GM12878 (cell line): ENCODE measurements at regions not wholly inside any gene's neighbourhood (a gene's known extent, or its start where the extent isn't known, plus 50 kb on each side); places are given as distances from the start of the nearest gene placed in this dataset.

Source experiments
- ATAC-seq: fragments of 200-7000 bp; cut with Tn5 transposase; 3 replicates; pipeline ENCODE4 v1.9.1; 2020; ENCODE audit warnings: mild to moderate bottlenecking, moderate library complexity
- BruUV-seq: library from RNA; stranded (reverse); fragments of 400-500 nt; replicated peaks from 2 replicates; lab custom pipeline; 2021; lab: Mats Ljungman, UMichigan
- CTCF ChIA-PET: fragments of 300-600 bp; sonication (Branson Sonifier 250); formaldehyde crosslinking; extraction: SDS; loops from one replicate; lab custom pipeline; 2021; ENCODE audit warnings: inconsistent platforms; lab: Yijun Ruan, JAX
- POLR2A ChIA-PET: fragments of 350-600 bp; formaldehyde crosslinking; extraction: SDS; loops from one replicate; lab custom pipeline; 2021; ENCODE audit warnings: inconsistent platforms; lab: Charles Lee
- RAD21 ChIA-PET: fragments of 300-600 bp; sonication (Branson Sonifier 250); formaldehyde crosslinking; loops from one replicate; lab custom pipeline; 2023; ENCODE audit warnings: antibody characterized with exemption; ENCODE audit not compliant: unreplicated experiment; lab: Charles Lee
- SMC1A ChIA-PET: fragments of 300-600 bp; sonication (Branson Sonifier 250); formaldehyde crosslinking; loops from one replicate; lab custom pipeline; 2023; ENCODE audit not compliant: unreplicated experiment, uncharacterized antibody; lab: Charles Lee
- DNase-seq: peaks from one replicate; pipeline ENCODE4 v3.0.0-alpha.2; 2011; ENCODE audit warnings: low read depth, low spot score
- FAIRE-seq: peaks from 3 replicates; lab custom pipeline; 2011; peaks lifted over from hg19 to GRCh38; lab: Jason Lieb, UNC
- H2AFZ ChIP-seq: 2 replicates; pipeline ENCODE4 v1.6.0; 2011; ENCODE audit warnings: low read depth, low read length, control low read depth; ENCODE audit not compliant: control insufficient read depth
- H3K27ac ChIP-seq: 2 replicates; pipeline ENCODE4 v1.5.1; 2011; ENCODE audit warnings: control low read depth; ENCODE audit not compliant: control insufficient read depth, insufficient read depth
- H3K27me3 ChIP-seq, 2 experiments: replicated peaks in 1 of 2; 2 replicates each; pipeline versions ENCODE4 v1.6.0 to v1.6.1; 2011; ENCODE audit warnings: low read length in 1 of 2; ENCODE audit not compliant: control insufficient read depth in 2 of 2, insufficient read depth in 2 of 2
- H3K36me3 ChIP-seq, 2 experiments: 2 replicates each; pipeline ENCODE4 v1.5.1; 2011; ENCODE audit warnings: low read length in 1 of 2; ENCODE audit not compliant: control insufficient read depth in 2 of 2, insufficient read depth in 2 of 2
- H3K4me1 ChIP-seq: 2 replicates; pipeline ENCODE4 v1.6.1; 2011; ENCODE audit warnings: mild to moderate bottlenecking, low read length, moderate library complexity, mixed read lengths; ENCODE audit not compliant: control insufficient read depth, insufficient read depth
- H3K4me2 ChIP-seq: 2 replicates; pipeline ENCODE4 v1.6.0; 2011; ENCODE audit warnings: control low read depth; ENCODE audit not compliant: control insufficient read depth, insufficient read depth
- H3K4me3 ChIP-seq: fragments of 200-600 bp; sonication (generic); 2 replicates; pipeline ENCODE4 v1.5.1; 2016
- H3K79me2 ChIP-seq: 2 replicates; pipeline ENCODE4 v1.6.0; 2011; ENCODE audit warnings: low read length; ENCODE audit not compliant: control insufficient read depth, insufficient read depth
- H3K9ac ChIP-seq: 2 replicates; pipeline ENCODE4 v1.8.0; 2011; ENCODE audit warnings: low read length, control low read depth, mixed read lengths; ENCODE audit not compliant: control insufficient read depth, insufficient read depth
- H3K9me3 ChIP-seq: replicated peaks from 3 replicates; pipeline ENCODE4 v1.5.1; 2011; ENCODE audit warnings: mild to moderate bottlenecking, low read length; ENCODE audit not compliant: control insufficient read depth, insufficient read depth
- H4K20me1 ChIP-seq: 2 replicates; pipeline ENCODE4 v1.6.0; 2011; ENCODE audit not compliant: control insufficient read depth, insufficient read depth
- ATF2 ChIP-seq: IDR thresholded peaks from 2 replicates; pipeline ENCODE4 v1.6.1; 2012; ENCODE audit warnings: low read length, inconsistent platforms
- BCL3 ChIP-seq: IDR thresholded peaks from 2 replicates; pipeline ENCODE4 v1.6.1; 2011; ENCODE audit warnings: borderline replicate concordance, low read depth, mild to moderate bottlenecking, moderate library complexity, low read length; ENCODE audit not compliant: insufficient read depth, poor library complexity, severe bottlenecking
- CREB1 ChIP-seq: IDR thresholded peaks from 2 replicates; pipeline ENCODE4 v1.6.1; 2012; ENCODE audit warnings: low read depth, mild to moderate bottlenecking, inconsistent platforms
- CTCF ChIP-seq, 3 experiments: IDR thresholded peaks in 2 of 3; conservative IDR thresholded peaks in 1 of 3; 2 replicates each; pipeline ENCODE4 v1.5.1; 2011; ENCODE audit warnings: low read depth in 3 of 3, low read length in 3 of 3, mild to moderate bottlenecking in 3 of 3, control low read depth in 2 of 3, moderate library complexity in 2 of 3, inconsistent platforms in 1 of 3, mixed read lengths in 1 of 3; ENCODE audit not compliant: control insufficient read depth in 2 of 3, insufficient read depth in 1 of 3; ENCODE audit errors: extremely low read depth in 1 of 3
- ELK1 ChIP-seq: IDR thresholded peaks from 2 replicates; pipeline ENCODE4 v1.6.1; 2012; ENCODE audit warnings: low read depth, low read length, improper control_type of control experiment
- GATAD2B ChIP-seq: fragments of 450-650 bp; conservative IDR thresholded peaks from 2 replicates; pipeline ENCODE4 v1.6.1; 2017; ENCODE audit warnings: low read depth, mild to moderate bottlenecking, moderate library complexity
- JUNB ChIP-seq: IDR thresholded peaks from 2 replicates; pipeline ENCODE4 v1.6.1; 2016; ENCODE audit warnings: antibody characterized with exemption, mild to moderate bottlenecking
- MEF2B ChIP-seq: fragments of 450-650 bp; IDR thresholded peaks from 2 replicates; pipeline ENCODE4 v1.6.1; 2018; ENCODE audit warnings: mild to moderate bottlenecking, moderate library complexity; ENCODE audit not compliant: partially characterized antibody, poor library complexity, severe bottlenecking
- NBN ChIP-seq: fragments of 450-650 bp; IDR thresholded peaks from 2 replicates; pipeline ENCODE4 v1.6.1; 2016
- RBBP5 ChIP-seq: fragments of 200-600 bp; sonication (generic); conservative IDR thresholded peaks from 2 replicates; pipeline ENCODE4 v1.6.1; 2016
- ZNF274 ChIP-seq: IDR thresholded peaks from one replicate; pipeline ENCODE4 v1.8.0; 2011; ENCODE audit not compliant: insufficient read length, insufficient read depth
- WGBS: methylation state at CpG from one replicate; pipeline ENCODE4 v1.1.6; 2016; ENCODE audit warnings: low lambda C conversion rate; ENCODE audit not compliant: insufficient replicate concordance, insufficient coverage; ENCODE audit errors: missing lambda C conversion rate; 5-methylcytosine and 5-hydroxymethylcytosine counted together
- in situ Hi-C: fragments of 300-500 bp; cut with MboI; formaldehyde crosslinking; loops from 9 replicates; pipeline ENCODE4 v1.14.3; 2018; ENCODE audit warnings: mixed read lengths
- intact Hi-C: fragments of 100-400 bp; cut with micrococcal nuclease; formaldehyde crosslinking; loops from one replicate; pipeline ENCODE4 v1.14.2; 2022; ENCODE audit not compliant: unreplicated experiment

GRCh38 chr13:103469771-103470170 is 403.6 kb upstream of the SLC10A2 start (continued):
- no peak for TF ChIP-seq CTCF (IDR thresholded peaks at IDR 0.05 in 2 of 3, conservative IDR thresholded peaks at IDR 0.05 in 1 of 3; ENCODE audit: control insufficient read depth in 2 of 3, extremely low read depth in 1 of 3, insufficient read depth in 1 of 3, low read depth in 3 of 3, low read length in 3 of 3)

- ATAC-seq (no peak), DNase-seq (no peak), FAIRE-seq (no peak)
- ChIA-PET SMC1A (interaction anchor here (0.8 kb wide), 1 partner anchor 277 kb away, joined by 3 read pairs; no protein-coding TSS in a partner anchor), RAD21 (no interaction called here), CTCF (interaction anchor here (0.9 to 1.3 kb wide), 2 partner anchors 14 to 22 kb away, joined by 3 to 4 read pairs; no protein-coding TSS in a partner anchor), POLR2A (no interaction called here)
- H3K4me2 ChIP-seq = no peak overlapping the region
- H3K9ac ChIP-seq = no peak overlapping the region
- no peak overlapping the region for H3K27ac ChIP-seq
- BruUV-seq = no TSS peak
- no peak overlapping the region for H2AFZ ChIP-seq
- H3K4me3 ChIP-seq = no peak overlapping the region
- in situ Hi-C loops = no loop called here
- H4K20me1 ChIP-seq = no peaks in the 10 kb centered on the region
- H3K27me3 ChIP-seq = no peaks in the 10 kb centered on the region
- H3K9me3 ChIP-seq = no peaks in the 10 kb centered on the region
- 17% methylated on average over 3 of the region's 5 CpGs for WGBS
- H3K79me2 ChIP-seq = no peaks in the 10 kb centered on the region
- H3K36me3 ChIP-seq = no peaks in the 10 kb centered on the region
- H3K4me1 ChIP-seq = no peaks in the 10 kb centered on the region
- intact Hi-C loops = no loop called here
- no peak for TF ChIP-seq GATAD2B
- no peak for TF ChIP-seq NBN
- no peak for TF ChIP-seq BCL3
- no peak for TF ChIP-seq JUNB
- no peak for TF ChIP-seq CREB1
- no peak for TF ChIP-seq ELK1
- no peak for TF ChIP-seq RBBP5
- no peak for TF ChIP-seq CTCF (IDR thresholded peaks at IDR 0.05 in 2 of 3, conservative IDR thresholded peaks at IDR 0.05 in 1 of 3; ENCODE audit: control insufficient read depth in 2 of 3, extremely low read depth in 1 of 3, insufficient read depth in 1 of 3, low read depth in 3 of 3, low read length in 3 of 3)
- TF ChIP-seq MEF2B = no peak
- TF ChIP-seq ZNF274 = no peak
- no peak for TF ChIP-seq ATF2
Observed at GRCh38 chr13:103466761-103467160, 400.5 kb upstream of the SLC10A2 start.
